Mesenchymal stem cell (in vitro differentiated cells and primary cell): ENCODE measurements at regions not wholly inside any gene's neighbourhood (a gene's known extent, or its start where the extent isn't known, plus 50 kb on each side); places are given as distances from the start of the nearest gene placed in this dataset.

ENCODE experiments used
- DNase-seq: peaks from one replicate; pipeline ENCODE4 v3.0.0-alpha.2; 2013
- H2AFZ ChIP-seq: one replicate; pipeline ENCODE4 v1.6.1; 2013; ENCODE audit warnings: low read depth, mild to moderate bottlenecking, control low read depth, inconsistent platforms, low read length, moderate library complexity
- H2AK5ac ChIP-seq: 2 replicates; pipeline ENCODE4 v1.6.1; 2013; ENCODE audit warnings: low read length, moderate library complexity, mild to moderate bottlenecking, inconsistent platforms; ENCODE audit not compliant: severe bottlenecking
- H2BK120ac ChIP-seq: one replicate; pipeline ENCODE4 v1.6.1; 2013; ENCODE audit warnings: low read depth, mild to moderate bottlenecking, inconsistent platforms, low read length, moderate library complexity
- H2BK12ac ChIP-seq, 2 experiments: one replicate each; pipeline ENCODE4 v1.6.1; 2013; ENCODE audit warnings: inconsistent platforms in 2 of 2, low read length in 2 of 2, mild to moderate bottlenecking in 2 of 2, moderate library complexity in 2 of 2, control low read depth in 1 of 2
- H2BK15ac ChIP-seq: one replicate; pipeline ENCODE4 v1.6.1; 2013; ENCODE audit warnings: mild to moderate bottlenecking, low read depth, inconsistent platforms; ENCODE audit not compliant: poor library complexity, severe bottlenecking
- H2BK5ac ChIP-seq: 2 replicates; pipeline ENCODE4 v1.6.1; 2013; ENCODE audit warnings: low read depth, mild to moderate bottlenecking, low read length, control low read depth, inconsistent platforms; ENCODE audit not compliant: poor library complexity, severe bottlenecking
- H3K14ac ChIP-seq, 2 experiments: one replicate each; pipeline ENCODE4 v1.6.1; 2013; ENCODE audit warnings: inconsistent platforms in 2 of 2, low read length in 2 of 2, control low read depth in 1 of 2, mild to moderate bottlenecking in 1 of 2, moderate library complexity in 1 of 2
- H3K18ac ChIP-seq, 2 experiments: one replicate each; pipeline ENCODE4 v1.6.1; 2013; ENCODE audit warnings: inconsistent platforms in 2 of 2, low read length in 2 of 2, control low read depth in 1 of 2, low read depth in 1 of 2, mild to moderate bottlenecking in 1 of 2
- H3K23ac ChIP-seq, 2 experiments: one replicate each; pipeline ENCODE4 v1.6.1; 2013; ENCODE audit warnings: inconsistent platforms in 2 of 2, low read length in 2 of 2, mild to moderate bottlenecking in 2 of 2, moderate library complexity in 2 of 2, control low read depth in 1 of 2
- H3K27ac ChIP-seq: 2 replicates; pipeline ENCODE4 v1.5.1; 2013; ENCODE audit warnings: mild to moderate bottlenecking, moderate library complexity, low read length, control low read depth, inconsistent platforms; ENCODE audit not compliant: poor library complexity, severe bottlenecking
- H3K27me3 ChIP-seq, 2 experiments: 2 replicates each; pipeline versions ENCODE4 v1.6.1 to v1.7.0; 2013; ENCODE audit warnings: low read length in 2 of 2, mild to moderate bottlenecking in 2 of 2, moderate library complexity in 2 of 2, control low read depth in 1 of 2, inconsistent platforms in 1 of 2; ENCODE audit not compliant: control insufficient read depth in 1 of 2, insufficient read depth in 1 of 2
- H3K36me3 ChIP-seq, 2 experiments: 2 replicates each; pipeline versions ENCODE4 v1.6.1 to v1.7.0; 2013; ENCODE audit warnings: low read length in 2 of 2, control low read depth in 1 of 2, inconsistent platforms in 1 of 2, low read depth in 1 of 2, mild to moderate bottlenecking in 1 of 2; ENCODE audit not compliant: insufficient read depth in 2 of 2, control insufficient read depth in 1 of 2
- H3K4ac ChIP-seq, 2 experiments: one replicate each; pipeline ENCODE4 v1.6.1; 2013; ENCODE audit warnings: inconsistent platforms in 2 of 2, low read length in 2 of 2, mild to moderate bottlenecking in 2 of 2, moderate library complexity in 2 of 2, control low read depth in 1 of 2, low read depth in 1 of 2
- H3K4me1 ChIP-seq: 2 replicates; pipeline ENCODE4 v1.6.1; 2013; ENCODE audit warnings: low read depth, low read length, control low read depth; ENCODE audit not compliant: control insufficient read depth, insufficient read depth
- H3K4me2 ChIP-seq: 2 replicates; pipeline ENCODE4 v1.6.1; 2013; ENCODE audit warnings: low read length, mild to moderate bottlenecking, inconsistent platforms; ENCODE audit not compliant: poor library complexity, severe bottlenecking
- H3K4me3 ChIP-seq, 2 experiments: 2 replicates each; pipeline versions ENCODE4 v1.5.1 to v1.7.0; 2013; ENCODE audit warnings: low read length in 2 of 2, mild to moderate bottlenecking in 2 of 2, control low read depth in 1 of 2, low read depth in 1 of 2; ENCODE audit not compliant: insufficient read depth in 1 of 2
- H3K79me1 ChIP-seq: replicated peaks from 2 replicates; pipeline ENCODE4 v1.6.1; 2013; ENCODE audit warnings: mild to moderate bottlenecking, control low read depth, low read length, inconsistent platforms; ENCODE audit not compliant: poor library complexity, severe bottlenecking
- H3K9ac ChIP-seq: 2 replicates; pipeline ENCODE4 v1.7.0; 2013; ENCODE audit warnings: mild to moderate bottlenecking, low read length, moderate library complexity
- H3K9me3 ChIP-seq: 2 replicates; pipeline ENCODE4 v1.7.0; 2013; ENCODE audit warnings: mild to moderate bottlenecking, low read length; ENCODE audit not compliant: control insufficient read depth
- H4K8ac ChIP-seq: one replicate; pipeline ENCODE4 v1.6.1; 2013; ENCODE audit warnings: inconsistent platforms, mild to moderate bottlenecking, low read length, moderate library complexity
- H4K91ac ChIP-seq: one replicate; pipeline ENCODE4 v1.6.1; 2013; ENCODE audit warnings: mild to moderate bottlenecking, low read length, inconsistent platforms
- WGBS: methylation state at CpG from one replicate; pipeline ENCODE4 v1.1.7; 2013; ENCODE audit warnings: mixed read lengths; 5-methylcytosine and 5-hydroxymethylcytosine counted together

GRCh38 chr1:5577255-5578040 is 414.8 kb downstream of the NPHP4 start:
- DNase-seq: no peak
- Histone ChIP-seq H2BK12ac (no peak overlapping the region), H4K91ac (no peak overlapping the region), H3K36me3 (no peaks in the 10 kb centered on the region), H3K9ac (no peak overlapping the region), H2BK120ac (no peak overlapping the region), H3K4me2 (no peak overlapping the region), H3K27me3 (no peaks in the 10 kb centered on the region), H2BK5ac (no peak overlapping the region), H3K4ac (no peak overlapping the region), H3K4me1 (no peaks in the 10 kb centered on the region), H3K18ac (no peak overlapping the region), H2BK15ac (no peak overlapping the region), H3K23ac (no peak overlapping the region), H2AK5ac (no peak overlapping the region), H3K9me3 (no peaks in the 10 kb centered on the region), H3K14ac (no peak overlapping the region), H2AFZ (no peak overlapping the region), H3K27ac (no peak overlapping the region), H3K79me1 (no peaks in the 10 kb centered on the region), H4K8ac (no peak overlapping the region), H3K4me3 (no peak overlapping the region)
- WGBS: 63% methylated on average over 6 of the region's 6 CpGs

GRCh38 chr1:5576673-5577065 is 415.6 kb downstream of the NPHP4 start:
- H3K18ac ChIP-seq: no peak overlapping the region
- no peaks in the 10 kb centered on the region for H3K9me3 ChIP-seq
- no peak overlapping the region for H3K23ac ChIP-seq
- H3K36me3 ChIP-seq: no peaks in the 10 kb centered on the region
- H3K27ac ChIP-seq: no peak overlapping the region
- no peak overlapping the region for H2AK5ac ChIP-seq
- H2BK5ac ChIP-seq: no peak overlapping the region
- no peak overlapping the region for H3K4me2 ChIP-seq
- no peak overlapping the region for H2BK12ac ChIP-seq
- no peaks in the 10 kb centered on the region for H3K27me3 ChIP-seq
- no peak overlapping the region for H4K8ac ChIP-seq
- H3K14ac ChIP-seq: no peak overlapping the region
- H3K4me3 ChIP-seq: no peak overlapping the region
- no peak overlapping the region for H3K9ac ChIP-seq
- no peak overlapping the region for H4K91ac ChIP-seq
- no peaks in the 10 kb centered on the region for H3K4me1 ChIP-seq
- no peak overlapping the region for H2BK120ac ChIP-seq
- no peak overlapping the region for H3K4ac ChIP-seq
- H2BK15ac ChIP-seq: no peak overlapping the region
- DNase-seq: no peak
- no peaks in the 10 kb centered on the region for H3K79me1 ChIP-seq
- 48% methylated on average over 2 of the region's 5 CpGs for WGBS
- no peak overlapping the region for H2AFZ ChIP-seq

- H3K36me3 ChIP-seq: no peaks in the 10 kb centered on the region
- H3K79me1 ChIP-seq: no peaks in the 10 kb centered on the region
- DNase-seq: no peak
- H3K4me3 ChIP-seq: no peak overlapping the region
- no peak overlapping the region for H2BK12ac ChIP-seq
- H2AK5ac ChIP-seq: no peak overlapping the region
- no peak overlapping the region for H4K8ac ChIP-seq
- H3K18ac ChIP-seq: no peak overlapping the region
- H3K27me3 ChIP-seq: no peaks in the 10 kb centered on the region
- no peak overlapping the region for H2AFZ ChIP-seq
- H3K14ac ChIP-seq: no peak overlapping the region
- no peak overlapping the region for H3K27ac ChIP-seq
- WGBS: 71% methylated on average over 6 of the region's 9 CpGs
- no peak overlapping the region for H3K23ac ChIP-seq
- no peak overlapping the region for H3K4ac ChIP-seq
- no peak overlapping the region for H2BK15ac ChIP-seq
- no peak overlapping the region for H2BK5ac ChIP-seq
- H2BK120ac ChIP-seq: no peak overlapping the region
- no peak overlapping the region for H3K4me2 ChIP-seq
- H3K9ac ChIP-seq: no peak overlapping the region
- H3K9me3 ChIP-seq: no peaks in the 10 kb centered on the region
- no peak overlapping the region for H4K91ac ChIP-seq
- H3K4me1 ChIP-seq: no peaks in the 10 kb centered on the region
Observed at GRCh38 chr1:5576011-5576672, 416.1 kb downstream of the NPHP4 start.

GRCh38 chr1:5575396-5575940 is 416.8 kb downstream of the NPHP4 start:
- Histone ChIP-seq H3K4me3 (no peak overlapping the region), H3K27me3 (no peaks in the 10 kb centered on the region), H2BK12ac (no peak overlapping the region), H2AFZ (no peak overlapping the region), H3K4me1 (no peaks in the 10 kb centered on the region), H3K4me2 (no peak overlapping the region), H2BK120ac (no peak overlapping the region), H3K36me3 (no peaks in the 10 kb centered on the region), H3K79me1 (no peaks in the 10 kb centered on the region), H3K14ac (no peak overlapping the region), H3K9me3 (peaks cover 2% of the 10 kb centered on the region), H4K91ac (no peak overlapping the region), H3K18ac (no peak overlapping the region), H2BK5ac (no peak overlapping the region), H3K9ac (no peak overlapping the region), H3K27ac (no peak overlapping the region), H3K23ac (no peak overlapping the region), H4K8ac (no peak overlapping the region), H2AK5ac (no peak overlapping the region), H2BK15ac (no peak overlapping the region), H3K4ac (no peak overlapping the region)
- WGBS: 86% methylated on average over 5 of the region's 5 CpGs
- no peak for DNase-seq
